GM23338 (cell line): ENCODE measurements at regions not wholly inside any gene's neighbourhood (a gene's known extent, or its start where the extent isn't known, plus 50 kb on each side); places are given as distances from the start of the nearest gene placed in this dataset.

Experiments used
- CTCF ChIP-seq, 2 experiments: fragments of 200-600 bp in 1 of 2; sonication (generic) in 1 of 2; conservative IDR thresholded peaks; 2 replicates each; pipeline versions ENCODE4 v1.5.1 to v1.6.1; 2016 to 2017; ENCODE audit warnings: antibody characterized with exemption in 2 of 2, low read depth in 2 of 2, mild to moderate bottlenecking in 2 of 2, moderate library complexity in 1 of 2
- ETS1 ChIP-seq: IDR thresholded peaks from 2 replicates; pipeline ENCODE4 v1.6.1; 2016; ENCODE audit warnings: antibody characterized with exemption
- EZH2 ChIP-seq: fragments of 200-600 bp; sonication (generic); IDR thresholded peaks from one replicate; pipeline ENCODE4 v1.8.0; 2017; ENCODE audit warnings: antibody characterized with exemption, mild to moderate bottlenecking, low read depth; ENCODE audit not compliant: unreplicated experiment
- EZH2phosphoT487 ChIP-seq: fragments of 200-600 bp; sonication (generic); IDR thresholded peaks from one replicate; pipeline ENCODE4 v1.8.1; 2018; ENCODE audit warnings: antibody characterized with exemption; ENCODE audit not compliant: unreplicated experiment
- POLR2AphosphoS5 ChIP-seq: IDR thresholded peaks from 2 replicates; pipeline ENCODE4 v1.6.1; 2016; ENCODE audit warnings: antibody characterized with exemption, low read depth

GRCh38 chr14:48686650-48687049 lies 899.5 kb downstream of the RPS29 start:
- TF ChIP-seq CTCF (conservative IDR thresholded peaks at IDR 0.05; ENCODE audit: low read depth in 2 of 2): no peak
- no peak for TF ChIP-seq EZH2phosphoT487
- TF ChIP-seq EZH2: no peak
- TF ChIP-seq POLR2AphosphoS5: no peak
- no peak for TF ChIP-seq ETS1
